Uterus (tissue), 3 donors: ENCODE measurements at regions not wholly inside any gene's neighbourhood (a gene's known extent, or its start where the extent isn't known, plus 50 kb on each side); places are given as distances from the start of the nearest gene placed in this dataset.

Experiments
- DNase-seq, 2 donors: peaks; one replicate each; pipeline ENCODE4 v3.0.0-alpha.2; 2019 to 2020
- H3K27ac ChIP-seq, 2 donors: fragments of 200-600 bp; sonication (generic); 1 replicate in 1 of 2; 2 replicates in 1 of 2; pipeline ENCODE4 v1.5.1; 2016 to 2018
- H3K27me3 ChIP-seq, 2 donors: fragments of 200-600 bp; sonication (generic); one replicate each; pipeline ENCODE4 v1.5.1; 2018 to 2019; ENCODE audit warnings: control low read depth in 1 of 2
- H3K36me3 ChIP-seq, 2 donors: fragments of 200-600 bp; sonication (generic); one replicate each; pipeline ENCODE4 v1.5.1; 2019; ENCODE audit warnings: control low read depth in 1 of 2
- H3K4me1 ChIP-seq, 2 donors: fragments of 200-600 bp; sonication (generic); one replicate each; pipeline ENCODE4 v1.5.1; 2018 to 2019; ENCODE audit warnings: control low read depth in 1 of 2
- H3K4me3 ChIP-seq, 2 donors: fragments of 200-600 bp; sonication (generic); 1 replicate in 1 of 2; 2 replicates in 1 of 2; pipeline ENCODE4 v1.5.1; 2018 to 2019; ENCODE audit warnings: mild to moderate bottlenecking in 1 of 2
- H3K9me3 ChIP-seq, 2 donors: fragments of 200-600 bp; sonication (generic); one replicate each; pipeline ENCODE4 v1.5.1; 2019; ENCODE audit warnings: control low read depth in 1 of 2
- POLR2A ChIP-seq, 2 donors: fragments of 450-650 bp; IDR thresholded peaks; one replicate each; pipeline ENCODE4 v1.6.1; 2016; ENCODE audit warnings: antibody characterized with exemption in 2 of 2, mild to moderate bottlenecking in 1 of 2, moderate library complexity in 1 of 2
- intact Hi-C: fragments of 100-400 bp; cut with DNase I; formaldehyde crosslinking; loops from one replicate; pipeline ENCODE4 v1.15.1; 2023; ENCODE audit warnings: low total_unique reads
- TF ChIP-seq, protein P1 (sequence below), 4 experiments: fragments of 200-600 bp in 2 of 4; fragments of 450-650 bp in 2 of 4; sonication (generic) in 2 of 4; IDR thresholded peaks; one replicate each; pipeline ENCODE4 v1.5.1; 2016 to 2019; ENCODE audit warnings: antibody characterized with exemption in 4 of 4, mild to moderate bottlenecking in 2 of 4, moderate library complexity in 1 of 4
- donor health status: DM: yes; HTN: yes; CAD: no.

DNA sequence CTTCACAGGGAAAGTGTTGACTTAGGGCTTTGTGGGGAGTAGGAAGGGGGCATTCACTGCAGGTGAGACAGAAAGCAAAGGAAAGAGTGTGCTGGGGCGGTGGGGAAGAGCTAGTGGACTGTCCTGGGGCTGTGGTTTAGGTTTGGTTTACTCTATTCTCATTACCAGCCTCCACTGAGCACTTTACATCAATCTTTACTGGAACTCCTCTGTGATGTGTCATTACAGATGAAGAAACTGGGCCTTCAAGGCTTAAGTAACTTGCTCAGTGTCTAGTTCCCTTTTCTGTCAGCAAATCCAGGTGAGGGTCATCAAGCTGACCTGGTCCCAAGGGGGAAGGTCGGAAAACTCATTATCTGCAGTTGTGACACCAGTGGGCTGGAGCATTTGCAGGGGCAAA, 120.2 kb upstream of the PFN2 start:
- Histone ChIP-seq H3K9me3 (no peaks in the 10 kb centered on the region), H3K27ac (no peak overlapping the region), H3K36me3 (no peaks in the 10 kb centered on the region), H3K27me3 (no peaks in the 10 kb centered on the region), H3K4me3 (no peak overlapping the region), H3K4me1 (no peaks in the 10 kb centered on the region)
- no peak for TF ChIP-seq POLR2A (IDR thresholded peaks at IDR 0.05)
- TF ChIP-seq, protein P1, sequence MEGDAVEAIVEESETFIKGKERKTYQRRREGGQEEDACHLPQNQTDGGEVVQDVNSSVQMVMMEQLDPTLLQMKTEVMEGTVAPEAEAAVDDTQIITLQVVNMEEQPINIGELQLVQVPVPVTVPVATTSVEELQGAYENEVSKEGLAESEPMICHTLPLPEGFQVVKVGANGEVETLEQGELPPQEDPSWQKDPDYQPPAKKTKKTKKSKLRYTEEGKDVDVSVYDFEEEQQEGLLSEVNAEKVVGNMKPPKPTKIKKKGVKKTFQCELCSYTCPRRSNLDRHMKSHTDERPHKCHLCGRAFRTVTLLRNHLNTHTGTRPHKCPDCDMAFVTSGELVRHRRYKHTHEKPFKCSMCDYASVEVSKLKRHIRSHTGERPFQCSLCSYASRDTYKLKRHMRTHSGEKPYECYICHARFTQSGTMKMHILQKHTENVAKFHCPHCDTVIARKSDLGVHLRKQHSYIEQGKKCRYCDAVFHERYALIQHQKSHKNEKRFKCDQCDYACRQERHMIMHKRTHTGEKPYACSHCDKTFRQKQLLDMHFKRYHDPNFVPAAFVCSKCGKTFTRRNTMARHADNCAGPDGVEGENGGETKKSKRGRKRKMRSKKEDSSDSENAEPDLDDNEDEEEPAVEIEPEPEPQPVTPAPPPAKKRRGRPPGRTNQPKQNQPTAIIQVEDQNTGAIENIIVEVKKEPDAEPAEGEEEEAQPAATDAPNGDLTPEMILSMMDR (IDR thresholded peaks at IDR 0.05): no peak
- no peak for DNase-seq
- intact Hi-C loops: no loop called here

DNA sequence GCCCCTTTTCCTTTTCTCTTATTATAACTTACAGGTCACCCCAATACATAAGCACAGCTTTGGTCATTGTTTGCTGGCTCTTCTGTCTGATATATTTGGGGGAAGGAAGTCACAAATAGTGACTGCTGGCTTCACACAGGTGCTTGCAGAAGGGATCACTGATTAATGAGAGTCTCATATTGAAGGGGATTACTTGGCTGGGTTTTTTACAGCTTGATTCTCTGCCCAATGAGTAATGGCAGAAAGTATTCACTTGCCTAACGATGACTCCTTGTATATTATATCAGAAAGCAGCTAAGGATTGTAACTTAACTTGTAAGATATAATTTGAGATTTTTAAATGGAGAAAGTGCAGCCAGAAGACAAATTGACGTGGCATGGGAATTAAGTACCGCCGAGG, 119.3 kb upstream of the PFN2 start:
- Histone ChIP-seq H3K27ac (no peak overlapping the region), H3K4me1 (no peaks in the 10 kb centered on the region), H3K36me3 (no peaks in the 10 kb centered on the region), H3K4me3 (no peak overlapping the region), H3K9me3 (no peaks in the 10 kb centered on the region), H3K27me3 (no peaks in the 10 kb centered on the region)
- DNase-seq: no peak
- TF ChIP-seq POLR2A (IDR thresholded peaks at IDR 0.05): no peak
- TF ChIP-seq, protein P1 (IDR thresholded peaks at IDR 0.05): no peak
- intact Hi-C loops: no loop called here

DNA sequence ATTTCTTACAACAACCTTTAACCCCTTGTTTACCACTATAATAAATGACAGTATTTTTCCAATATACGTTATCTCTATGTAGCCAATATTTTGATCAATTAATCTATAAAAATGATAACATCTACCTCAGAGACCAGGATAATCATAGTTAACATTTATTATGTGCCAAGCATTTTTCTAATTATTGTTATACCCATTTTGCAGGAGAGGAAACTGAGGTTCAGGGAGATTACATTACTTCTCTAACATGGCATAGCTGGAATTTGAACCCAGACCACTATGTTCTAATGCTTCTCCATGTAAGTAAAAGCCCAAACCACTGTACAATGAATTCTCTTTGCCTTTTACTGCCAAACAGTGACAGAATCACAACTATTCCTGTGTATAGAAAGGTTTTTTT, 113.4 kb upstream of the PFN2 start:
- Histone ChIP-seq H3K36me3 (no peaks in the 10 kb centered on the region), H3K4me1 (no peaks in the 10 kb centered on the region), H3K9me3 (no peaks in the 10 kb centered on the region), H3K27ac (no peak overlapping the region), H3K4me3 (no peak overlapping the region), H3K27me3 (no peaks in the 10 kb centered on the region)
- DNase-seq: no peak
- intact Hi-C loops: no loop called here
- TF ChIP-seq, protein P1 (IDR thresholded peaks at IDR 0.05): no peak
- TF ChIP-seq POLR2A (IDR thresholded peaks at IDR 0.05): no peak

DNA sequence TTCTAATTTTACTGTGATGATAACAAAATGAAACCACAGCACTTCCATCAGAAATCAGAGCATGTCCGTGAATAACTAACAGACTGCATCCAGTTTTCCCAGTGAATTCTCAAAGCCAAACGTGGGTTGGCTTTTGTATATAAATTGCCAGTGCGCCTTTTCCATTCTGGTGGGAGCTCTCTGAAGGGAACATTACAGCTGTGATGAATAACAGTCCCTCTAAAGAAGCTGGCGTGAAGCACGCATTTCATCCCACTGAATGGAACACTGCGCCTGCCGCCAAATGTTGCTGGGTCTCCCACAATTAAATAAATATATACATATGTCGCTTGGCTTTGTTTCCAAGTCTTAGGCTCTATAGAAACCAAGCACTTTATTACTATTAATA, 113.0 kb upstream of the PFN2 start:
- intact Hi-C loops: no loop called here
- peak overlapping the region in 1 of 2 donors; percentile 22 for H3K4me3 ChIP-seq
- H3K27ac ChIP-seq: peak overlapping the region in 1 of 2 donors; percentile 19
- no peaks in the 10 kb centered on the region for H3K36me3 ChIP-seq
- peak; percentile 21 to 22 for DNase-seq
- TF ChIP-seq, protein P1 (IDR thresholded peaks at IDR 0.05): no peak
- no peak for TF ChIP-seq POLR2A (IDR thresholded peaks at IDR 0.05)
- no peaks in the 10 kb centered on the region for H3K27me3 ChIP-seq
- H3K4me1 ChIP-seq: no peaks in the 10 kb centered on the region
- no peaks in the 10 kb centered on the region for H3K9me3 ChIP-seq

DNA sequence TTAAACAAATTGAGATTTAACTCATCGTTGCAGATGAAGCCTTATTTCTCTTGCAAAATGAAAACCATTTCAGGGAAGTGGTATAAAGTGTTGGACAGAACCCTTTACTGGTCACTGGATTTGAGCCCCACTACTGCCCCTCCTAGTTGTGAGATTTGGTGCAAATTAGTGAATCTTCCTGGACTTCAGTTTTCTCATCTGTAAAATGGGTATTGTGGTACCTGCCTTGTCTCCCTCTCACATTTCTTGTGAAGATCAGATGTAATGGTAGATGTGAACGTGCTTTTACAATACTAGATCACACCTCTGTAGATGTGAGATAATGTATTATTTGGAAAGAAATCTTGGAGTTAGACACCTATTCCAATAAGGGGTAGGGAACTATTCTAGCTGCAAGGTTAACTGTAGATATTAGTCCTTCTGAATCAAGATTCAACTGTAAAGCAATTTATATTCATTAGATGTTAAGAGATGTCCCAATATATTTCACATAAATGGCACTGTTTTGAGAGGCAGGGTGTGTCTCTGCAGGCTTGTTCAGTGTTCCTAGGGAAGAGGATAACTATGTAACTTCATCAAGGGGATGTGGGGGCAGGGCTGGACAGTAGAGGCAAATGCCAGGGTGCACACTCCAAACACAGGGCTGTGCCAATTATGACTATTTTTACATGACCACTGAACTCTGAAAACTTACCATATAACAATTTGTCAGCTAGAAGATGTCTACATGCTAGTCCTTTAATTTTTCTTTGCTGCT, 112.4 kb upstream of the PFN2 start:
- Histone ChIP-seq H3K36me3 (no peaks in the 10 kb centered on the region), H3K9me3 (no peaks in the 10 kb centered on the region), H3K27me3 (no peaks in the 10 kb centered on the region), H3K27ac (peak overlapping the region in 1 of 2 donors; percentile 19), H3K4me1 (no peaks in the 10 kb centered on the region), H3K4me3 (peak overlapping the region in 1 of 2 donors; percentile 22)
- intact Hi-C loops: no loop called here
- no peak for DNase-seq
- TF ChIP-seq POLR2A (IDR thresholded peaks at IDR 0.05): no peak
- TF ChIP-seq, protein P1 (IDR thresholded peaks at IDR 0.05): no peak
